Thoracic aorta (tissue), 2 donors: ENCODE measurements at regions not wholly inside any gene's neighbourhood (a gene's known extent, or its start where the extent isn't known, plus 50 kb on each side); places are given as distances from the start of the nearest gene placed in this dataset.

ENCODE experiments used
- ATAC-seq: fragments of 150-250 bp; one replicate; pipeline ENCODE4 v1.8.0; 2017; ENCODE audit warnings: low read depth; ENCODE audit not compliant: insufficient number of reproducible peaks, low FRiP score
- DNase-seq: peaks from one replicate; pipeline ENCODE4 v3.0.0-alpha.2; 2020; ENCODE audit warnings: low spot score
- H3K27ac ChIP-seq, 2 donors: fragments of 200-600 bp; sonication (generic); 1 replicate in 1 of 2; 2 replicates in 1 of 2; pipeline ENCODE4 v1.5.1; 2016; ENCODE audit warnings: mild to moderate bottlenecking in 2 of 2, moderate library complexity in 2 of 2
- H3K27me3 ChIP-seq: fragments of 200-600 bp; sonication (generic); replicated peaks from 2 replicates; pipeline ENCODE4 v1.6.0; 2016; ENCODE audit warnings: mild to moderate bottlenecking; ENCODE audit not compliant: insufficient read depth
- H3K36me3 ChIP-seq: fragments of 200-600 bp; sonication (generic); one replicate; pipeline ENCODE4 v1.5.1; 2016
- H3K4me1 ChIP-seq, 2 donors: fragments of 200-600 bp; sonication (generic); 1 replicate in 1 of 2; 2 replicates in 1 of 2; pipeline versions ENCODE4 v1.5.1 to v1.6.0; 2016; ENCODE audit warnings: low read depth in 2 of 2, mild to moderate bottlenecking in 1 of 2; ENCODE audit not compliant: control insufficient read depth in 1 of 2
- H3K4me3 ChIP-seq: fragments of 200-600 bp; sonication (generic); 2 replicates; pipeline ENCODE4 v1.5.1; 2016; ENCODE audit warnings: mild to moderate bottlenecking
- H3K9me3 ChIP-seq: fragments of 200-600 bp; sonication (generic); 2 replicates; pipeline ENCODE4 v1.5.1; 2016
- TF ChIP-seq, protein P1 (sequence below): fragments of 200-600 bp; sonication (generic); IDR thresholded peaks from one replicate; pipeline ENCODE4 v1.5.1; 2019; ENCODE audit warnings: antibody characterized with exemption

DNA sequence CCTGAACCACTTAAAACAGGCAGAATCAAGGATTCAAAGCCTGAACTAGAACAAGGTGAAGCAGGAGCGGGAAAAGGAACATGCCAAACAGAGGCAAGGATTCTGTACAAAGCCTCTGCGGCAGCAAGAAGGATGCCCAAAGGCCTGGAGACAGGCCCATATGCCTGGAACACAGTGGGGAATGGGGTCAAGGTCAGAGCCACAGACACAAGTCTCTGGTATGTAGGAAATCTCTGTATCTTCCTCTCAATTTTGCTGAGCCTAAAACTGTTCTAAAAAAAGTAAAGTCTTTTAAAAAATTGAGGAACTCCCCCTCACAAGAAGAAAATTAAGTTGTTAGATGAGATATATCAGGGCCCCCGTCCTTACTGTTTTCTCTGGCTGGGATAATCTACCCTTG, 175.9 kb upstream of the GHITM start:
- Histone ChIP-seq H3K27ac (no peak overlapping the region), H3K4me1 (no peaks in the 10 kb centered on the region), H3K36me3 (no peaks in the 10 kb centered on the region), H3K4me3 (no peak overlapping the region), H3K27me3 (no peaks in the 10 kb centered on the region), H3K9me3 (no peaks in the 10 kb centered on the region)
- TF ChIP-seq, protein P1, sequence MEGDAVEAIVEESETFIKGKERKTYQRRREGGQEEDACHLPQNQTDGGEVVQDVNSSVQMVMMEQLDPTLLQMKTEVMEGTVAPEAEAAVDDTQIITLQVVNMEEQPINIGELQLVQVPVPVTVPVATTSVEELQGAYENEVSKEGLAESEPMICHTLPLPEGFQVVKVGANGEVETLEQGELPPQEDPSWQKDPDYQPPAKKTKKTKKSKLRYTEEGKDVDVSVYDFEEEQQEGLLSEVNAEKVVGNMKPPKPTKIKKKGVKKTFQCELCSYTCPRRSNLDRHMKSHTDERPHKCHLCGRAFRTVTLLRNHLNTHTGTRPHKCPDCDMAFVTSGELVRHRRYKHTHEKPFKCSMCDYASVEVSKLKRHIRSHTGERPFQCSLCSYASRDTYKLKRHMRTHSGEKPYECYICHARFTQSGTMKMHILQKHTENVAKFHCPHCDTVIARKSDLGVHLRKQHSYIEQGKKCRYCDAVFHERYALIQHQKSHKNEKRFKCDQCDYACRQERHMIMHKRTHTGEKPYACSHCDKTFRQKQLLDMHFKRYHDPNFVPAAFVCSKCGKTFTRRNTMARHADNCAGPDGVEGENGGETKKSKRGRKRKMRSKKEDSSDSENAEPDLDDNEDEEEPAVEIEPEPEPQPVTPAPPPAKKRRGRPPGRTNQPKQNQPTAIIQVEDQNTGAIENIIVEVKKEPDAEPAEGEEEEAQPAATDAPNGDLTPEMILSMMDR: no peak
- ATAC-seq (no peak), DNase-seq (no peak)

DNA sequence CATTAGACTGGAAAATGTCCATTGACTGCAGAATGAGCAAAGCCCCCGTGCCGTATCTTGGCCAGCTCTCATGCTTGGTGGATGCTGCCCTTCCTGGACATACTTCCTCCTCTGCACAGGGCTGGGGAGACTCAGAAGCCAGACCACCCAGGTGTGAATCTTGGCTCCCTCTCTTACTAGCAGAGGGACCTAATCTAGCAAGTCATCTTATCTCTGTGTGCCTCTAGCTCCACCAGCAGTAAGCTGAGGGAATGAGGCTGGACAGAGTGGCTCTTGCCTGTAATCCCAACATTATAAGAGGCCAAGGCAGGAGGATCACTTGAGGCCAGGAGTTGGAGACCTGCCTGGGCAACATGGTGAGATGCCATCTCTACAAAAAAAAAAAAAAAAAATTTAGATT, 173.8 kb upstream of the GHITM start:
- Histone ChIP-seq H3K4me3 (no peak overlapping the region), H3K4me1 (no peaks in the 10 kb centered on the region), H3K9me3 (no peaks in the 10 kb centered on the region), H3K27ac (no peak overlapping the region), H3K36me3 (no peaks in the 10 kb centered on the region), H3K27me3 (no peaks in the 10 kb centered on the region)
- TF ChIP-seq, protein P1: no peak
- ATAC-seq: no peak
- no peak for DNase-seq

DNA sequence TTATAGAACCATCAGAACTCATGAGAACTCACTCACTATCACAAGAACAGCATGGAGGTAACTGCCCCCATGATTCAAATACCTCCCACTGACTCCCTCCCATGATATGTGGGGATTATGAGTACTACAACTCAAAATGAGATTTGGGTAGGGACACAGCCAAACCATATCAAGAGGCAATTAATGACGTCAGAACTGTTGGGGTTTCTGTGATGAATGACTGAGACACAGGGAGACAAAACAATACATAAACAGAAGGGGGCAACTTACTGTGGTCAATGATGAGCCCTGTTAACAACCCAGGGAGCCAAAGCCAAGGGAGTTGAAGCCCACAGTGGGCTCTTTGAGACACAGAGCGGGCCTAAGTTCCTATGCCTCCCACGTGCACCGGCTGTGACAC, 171.3 kb upstream of the GHITM start:
- ATAC-seq: no peak
- no peak for DNase-seq
- Histone ChIP-seq H3K27ac (no peak overlapping the region), H3K36me3 (no peaks in the 10 kb centered on the region), H3K27me3 (no peaks in the 10 kb centered on the region), H3K9me3 (no peaks in the 10 kb centered on the region), H3K4me3 (no peak overlapping the region), H3K4me1 (no peaks in the 10 kb centered on the region)
- TF ChIP-seq, protein P1: no peak

DNA sequence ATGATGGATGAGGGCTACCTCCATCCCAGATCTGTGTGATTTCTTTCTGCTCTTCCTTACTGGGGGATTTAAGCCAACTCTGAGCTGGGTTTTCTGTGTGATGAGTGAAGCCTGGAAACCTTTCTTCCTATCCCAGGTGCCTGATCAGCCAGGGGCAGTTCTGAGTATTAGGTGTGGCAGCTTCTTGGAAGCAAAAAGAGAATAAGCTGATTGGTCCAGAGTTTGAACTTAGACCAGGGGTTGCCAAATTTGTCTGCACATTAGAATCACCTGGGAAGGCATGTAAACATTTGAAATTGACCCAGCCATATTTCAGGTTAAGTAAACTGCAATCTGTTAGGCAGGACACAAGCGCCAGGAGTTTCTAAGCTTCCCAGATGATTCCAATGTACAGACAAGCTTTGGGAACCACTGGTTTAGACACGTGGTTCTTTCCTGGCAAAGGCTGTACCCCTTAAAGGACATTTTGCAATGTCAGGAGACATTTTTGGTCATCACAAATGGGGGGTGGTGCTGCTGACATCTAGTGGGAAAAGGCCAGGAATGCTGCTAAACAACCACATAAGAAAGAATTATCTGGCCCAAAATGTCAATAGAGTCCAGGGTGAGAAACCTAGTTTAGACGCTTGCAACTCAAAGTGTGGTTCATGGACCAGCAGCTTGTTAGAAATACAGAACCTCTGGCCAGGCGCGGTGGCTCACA, 160.5 kb upstream of the GHITM start:
- Histone ChIP-seq H3K4me3 (no peak overlapping the region), H3K9me3 (no peaks in the 10 kb centered on the region), H3K27me3 (no peaks in the 10 kb centered on the region), H3K4me1 (no peaks in the 10 kb centered on the region), H3K36me3 (no peaks in the 10 kb centered on the region), H3K27ac (no peak overlapping the region)
- ATAC-seq: no peak
- TF ChIP-seq, protein P1: no peak
- DNase-seq: no peak

DNA sequence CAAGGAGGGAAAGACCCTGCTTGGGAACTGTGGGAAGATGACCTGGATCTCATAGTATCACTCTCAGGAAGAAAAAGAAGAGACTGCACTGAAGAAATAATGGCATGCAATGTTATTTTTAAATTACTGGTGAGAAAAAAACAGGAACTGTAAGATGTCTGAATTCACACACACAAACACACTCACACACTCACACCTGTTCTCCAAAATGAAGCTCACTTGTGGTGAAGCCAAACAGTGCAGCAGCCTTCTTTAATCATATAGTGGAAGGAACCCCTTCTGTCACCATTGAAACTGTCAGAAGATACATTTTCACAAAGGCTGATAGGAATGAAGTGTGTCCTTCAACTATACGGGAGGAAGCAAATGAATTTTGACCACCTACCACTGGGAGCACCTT, 156.5 kb upstream of the GHITM start:
- no peak for DNase-seq
- no peaks in the 10 kb centered on the region for H3K36me3 ChIP-seq
- H3K27me3 ChIP-seq: no peaks in the 10 kb centered on the region
- TF ChIP-seq, protein P1: no peak
- no peak overlapping the region for H3K4me3 ChIP-seq
- H3K9me3 ChIP-seq: no peaks in the 10 kb centered on the region
- no peak for ATAC-seq
- no peak overlapping the region for H3K27ac ChIP-seq
- no peaks in the 10 kb centered on the region for H3K4me1 ChIP-seq
